ENCODE measurements at regions not wholly inside any gene's neighbourhood (a gene's known extent, or its start where the extent isn't known, plus 50 kb on each side); places are given as distances from the start of the nearest gene placed in this dataset.

DNA sequence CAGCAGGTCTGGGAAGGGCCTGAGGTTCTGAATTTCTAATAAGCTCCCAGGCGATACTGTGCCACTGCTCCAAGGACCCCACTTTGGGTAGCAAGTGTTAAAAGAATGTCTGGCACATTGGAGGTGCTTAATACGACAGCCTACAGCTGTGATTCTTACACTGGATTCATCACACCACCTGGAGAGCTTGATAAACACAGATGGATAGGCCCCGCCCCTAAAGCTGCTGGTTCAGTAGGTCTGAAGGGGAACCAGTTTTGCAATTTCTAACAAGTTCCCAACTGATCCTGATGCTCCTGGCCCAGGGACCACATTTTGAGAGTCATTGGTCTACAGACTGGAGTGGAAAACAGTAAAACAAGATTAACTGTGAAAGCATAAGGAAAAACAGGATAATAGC lies 124.8 kb upstream of the ST8SIA2 start:
- TF ChIP-seq POLR2A (IDR thresholded peaks at IDR 0.05) (no peak), EP300 (IDR thresholded peaks at IDR 0.05) (no peak)
- TF ChIP-seq, protein P1, sequence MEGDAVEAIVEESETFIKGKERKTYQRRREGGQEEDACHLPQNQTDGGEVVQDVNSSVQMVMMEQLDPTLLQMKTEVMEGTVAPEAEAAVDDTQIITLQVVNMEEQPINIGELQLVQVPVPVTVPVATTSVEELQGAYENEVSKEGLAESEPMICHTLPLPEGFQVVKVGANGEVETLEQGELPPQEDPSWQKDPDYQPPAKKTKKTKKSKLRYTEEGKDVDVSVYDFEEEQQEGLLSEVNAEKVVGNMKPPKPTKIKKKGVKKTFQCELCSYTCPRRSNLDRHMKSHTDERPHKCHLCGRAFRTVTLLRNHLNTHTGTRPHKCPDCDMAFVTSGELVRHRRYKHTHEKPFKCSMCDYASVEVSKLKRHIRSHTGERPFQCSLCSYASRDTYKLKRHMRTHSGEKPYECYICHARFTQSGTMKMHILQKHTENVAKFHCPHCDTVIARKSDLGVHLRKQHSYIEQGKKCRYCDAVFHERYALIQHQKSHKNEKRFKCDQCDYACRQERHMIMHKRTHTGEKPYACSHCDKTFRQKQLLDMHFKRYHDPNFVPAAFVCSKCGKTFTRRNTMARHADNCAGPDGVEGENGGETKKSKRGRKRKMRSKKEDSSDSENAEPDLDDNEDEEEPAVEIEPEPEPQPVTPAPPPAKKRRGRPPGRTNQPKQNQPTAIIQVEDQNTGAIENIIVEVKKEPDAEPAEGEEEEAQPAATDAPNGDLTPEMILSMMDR (IDR thresholded peaks at IDR 0.05): no peak
- Histone ChIP-seq H3K36me3 (no peaks in the 10 kb centered on the region), H3K27ac (no peak overlapping the region), H3K4me1 (no peaks in the 10 kb centered on the region), H3K4me3 (no peak overlapping the region), H3K9me3 (no peaks in the 10 kb centered on the region), H3K27me3 (peaks cover 0 to 6% of the 10 kb centered on the region in 2 donors)
- WGBS, 2 donors: 82 to 85% methylated on average over 3 of the region's 3 CpGs
- no peak for DNase-seq (ENCODE audit: low spot score in 2 of 2)

DNA sequence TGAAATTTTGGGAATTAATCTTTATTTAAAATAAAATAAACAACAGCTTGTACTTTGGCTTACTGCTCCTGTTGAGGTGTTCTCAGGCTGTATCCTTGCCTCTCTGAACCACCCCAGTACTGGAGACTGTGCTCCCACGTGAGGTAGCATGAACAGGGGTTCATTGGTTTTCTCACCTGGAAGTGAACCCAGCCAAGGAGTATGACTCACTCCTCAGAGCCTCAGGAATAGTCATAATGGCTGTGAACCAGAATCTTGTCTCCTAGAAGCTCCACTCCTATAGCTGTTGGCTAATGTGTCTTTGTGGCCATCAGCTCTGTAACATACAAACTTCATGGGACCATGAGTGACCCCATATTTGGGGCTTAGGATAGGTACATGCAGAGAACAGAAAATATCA lies 122.5 kb upstream of the ST8SIA2 start:
- no peaks in the 10 kb centered on the region for H3K9me3 ChIP-seq
- H3K27me3 ChIP-seq: peaks cover 0 to 6% of the 10 kb centered on the region in 2 donors
- no peak overlapping the region for H3K27ac ChIP-seq
- H3K4me3 ChIP-seq: no peak overlapping the region
- no peaks in the 10 kb centered on the region for H3K4me1 ChIP-seq
- H3K36me3 ChIP-seq: no peaks in the 10 kb centered on the region
- DNase-seq (ENCODE audit: low spot score in 2 of 2): no peak
- 76 to 79% methylated on average over 1 of the region's 1 CpG for WGBS, 2 donors
- no peak for TF ChIP-seq EP300 (IDR thresholded peaks at IDR 0.05)
- TF ChIP-seq, protein P1 (IDR thresholded peaks at IDR 0.05): no peak
- TF ChIP-seq POLR2A (IDR thresholded peaks at IDR 0.05): no peak

DNA sequence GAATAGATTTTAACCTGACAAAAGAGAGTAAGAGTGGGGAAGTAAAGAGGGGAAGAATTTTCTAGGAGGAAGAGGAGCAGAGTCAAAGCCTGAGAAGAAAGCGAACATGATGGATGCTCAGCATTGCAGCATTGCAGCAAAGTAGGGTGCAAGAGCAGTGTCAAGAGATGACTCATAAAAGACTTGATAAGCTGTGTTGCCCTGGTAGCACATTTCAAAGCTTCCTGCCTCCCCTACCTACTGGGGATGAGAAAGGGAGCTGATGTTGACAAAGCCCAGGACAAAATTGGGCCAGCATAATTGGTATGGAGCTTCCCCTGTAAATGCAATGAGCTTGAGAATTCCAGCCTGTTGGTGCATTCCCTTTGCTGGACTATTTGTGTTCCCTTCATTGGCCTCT lies 121.6 kb upstream of the ST8SIA2 start:
- 84 to 88% methylated on average over 1 of the region's 1 CpG for WGBS, 2 donors

DNA sequence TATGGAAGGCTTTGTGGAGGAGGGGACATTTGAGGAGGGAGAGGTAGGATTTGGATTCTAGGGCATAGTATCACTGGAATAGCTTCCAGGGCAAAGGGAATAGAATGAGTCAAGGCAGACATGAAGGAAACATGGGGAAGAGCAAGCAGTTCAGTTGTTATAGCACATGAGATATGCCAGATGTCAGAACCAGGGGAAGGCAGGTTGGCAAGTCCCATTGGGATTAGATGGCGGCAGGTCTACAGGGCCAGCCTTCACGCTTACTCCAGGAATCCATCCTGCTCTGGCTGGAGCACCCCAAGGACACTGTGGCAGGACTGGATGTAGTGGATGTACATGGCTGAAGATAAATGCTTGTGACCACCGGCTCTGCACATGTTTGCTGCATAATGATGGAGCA lies 120.4 kb upstream of the ST8SIA2 start:
- Histone ChIP-seq H3K9me3 (no peaks in the 10 kb centered on the region), H3K4me1 (no peaks in the 10 kb centered on the region), H3K36me3 (no peaks in the 10 kb centered on the region), H3K27me3 (no peaks in the 10 kb centered on the region), H3K27ac (no peak overlapping the region), H3K4me3 (no peak overlapping the region)
- 79 to 84% methylated on average over 3 of the region's 3 CpGs for WGBS, 2 donors
- DNase-seq (ENCODE audit: low spot score in 2 of 2): no peak
- TF ChIP-seq, protein P1 (IDR thresholded peaks at IDR 0.05): no peak

More for the DNA sequence above, 121.6 kb upstream of the ST8SIA2 start:
- Histone ChIP-seq H3K27ac (no peak overlapping the region), H3K36me3 (no peaks in the 10 kb centered on the region), H3K4me1 (no peaks in the 10 kb centered on the region), H3K27me3 (no peaks in the 10 kb centered on the region), H3K4me3 (no peak overlapping the region), H3K9me3 (no peaks in the 10 kb centered on the region)
- no peak for DNase-seq (ENCODE audit: low spot score in 2 of 2)
- no peak for TF ChIP-seq POLR2A (IDR thresholded peaks at IDR 0.05)
- no peak for TF ChIP-seq EP300 (IDR thresholded peaks at IDR 0.05)
- TF ChIP-seq, protein P1 (IDR thresholded peaks at IDR 0.05): no peak

DNA sequence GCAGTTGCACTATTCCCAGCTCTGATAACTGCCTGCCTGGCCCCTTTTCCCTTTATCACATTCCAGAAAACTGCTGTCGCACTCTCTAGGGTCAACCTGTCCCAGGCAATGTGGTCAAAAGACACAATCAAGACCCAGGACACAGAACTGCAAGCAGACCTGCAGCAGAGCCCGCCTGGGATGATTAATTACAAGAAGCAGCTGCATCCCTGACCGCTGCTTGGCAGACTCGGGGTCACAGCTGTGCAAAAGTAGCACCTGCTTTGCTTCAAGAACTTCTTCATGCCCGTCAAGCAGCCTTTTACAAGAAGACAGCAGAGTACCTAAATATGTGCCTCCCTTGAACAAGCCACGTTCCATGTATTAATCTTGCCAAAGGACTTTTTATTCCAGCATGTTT lies 120.0 kb upstream of the ST8SIA2 start:
- H3K27ac ChIP-seq: no peak overlapping the region
- H3K4me1 ChIP-seq: no peaks in the 10 kb centered on the region
- H3K36me3 ChIP-seq: no peaks in the 10 kb centered on the region
- DNase-seq (ENCODE audit: low spot score in 2 of 2): no peak
- no peak overlapping the region for H3K4me3 ChIP-seq
- TF ChIP-seq POLR2A (IDR thresholded peaks at IDR 0.05): no peak
- TF ChIP-seq EP300 (IDR thresholded peaks at IDR 0.05): no peak
- TF ChIP-seq, protein P1 (IDR thresholded peaks at IDR 0.05): no peak
- H3K9me3 ChIP-seq: no peaks in the 10 kb centered on the region
- WGBS, 2 donors: 57 to 73% methylated on average over 6 of the region's 6 CpGs
- H3K27me3 ChIP-seq: no peaks in the 10 kb centered on the region
